ENCODE measurements at regions not wholly inside any gene's neighbourhood (a gene's known extent, or its start where the extent isn't known, plus 50 kb on each side); places are given as distances from the start of the nearest gene placed in this dataset.

DNA sequence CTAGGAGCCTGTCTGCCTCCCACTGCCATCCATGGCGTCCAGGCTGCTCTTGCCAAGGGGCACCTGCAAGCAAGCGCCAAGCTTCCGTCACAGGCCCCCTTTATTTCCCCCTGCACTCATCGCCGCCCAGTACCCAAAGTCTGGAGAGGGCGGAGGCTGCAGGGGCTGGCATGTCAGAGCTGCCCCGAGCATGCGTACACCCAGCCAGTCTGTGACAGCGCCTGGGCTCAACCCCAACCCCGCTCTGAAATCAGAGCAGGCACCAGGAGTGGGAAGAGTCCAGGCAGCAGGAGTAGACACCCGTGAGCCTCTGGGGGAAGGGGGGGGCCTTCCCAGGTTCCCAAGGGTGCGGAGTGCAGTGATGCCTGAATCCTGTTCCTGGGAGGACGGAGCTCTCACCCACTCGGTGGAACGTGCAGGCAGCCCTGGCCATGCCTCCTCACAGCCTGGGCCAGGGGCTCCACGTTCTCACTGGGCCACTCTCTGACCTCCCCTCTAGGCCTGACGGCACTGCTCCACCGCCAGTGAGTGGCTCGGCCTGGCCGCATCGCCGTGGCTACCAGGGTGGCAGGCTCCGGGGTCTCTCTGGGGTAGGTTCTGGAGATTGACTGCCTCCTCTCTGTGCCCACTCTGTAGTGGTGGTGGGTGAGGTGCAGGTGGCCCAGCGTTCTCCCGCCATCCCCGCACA lies 469.0 kb downstream of the CDH9 start:
- intact Hi-C loops (cut with DNase I) = no loop called here
- WGBS, 2 donors = 89 to 91% methylated on average over 25 to 26 of the region's 26 CpGs
- Histone ChIP-seq H3K9me3 (peaks cover 0 to 56% (median 0%) of the 10 kb centered on the region in 11 donors), H3K4me1 (no peaks in the 10 kb centered on the region), H3K36me3 (no peaks in the 10 kb centered on the region), H3K27me3 (no peaks in the 10 kb centered on the region), H3K27ac (no peak overlapping the region), H3K4me3 (no peak overlapping the region)
- TF ChIP-seq, protein P1, sequence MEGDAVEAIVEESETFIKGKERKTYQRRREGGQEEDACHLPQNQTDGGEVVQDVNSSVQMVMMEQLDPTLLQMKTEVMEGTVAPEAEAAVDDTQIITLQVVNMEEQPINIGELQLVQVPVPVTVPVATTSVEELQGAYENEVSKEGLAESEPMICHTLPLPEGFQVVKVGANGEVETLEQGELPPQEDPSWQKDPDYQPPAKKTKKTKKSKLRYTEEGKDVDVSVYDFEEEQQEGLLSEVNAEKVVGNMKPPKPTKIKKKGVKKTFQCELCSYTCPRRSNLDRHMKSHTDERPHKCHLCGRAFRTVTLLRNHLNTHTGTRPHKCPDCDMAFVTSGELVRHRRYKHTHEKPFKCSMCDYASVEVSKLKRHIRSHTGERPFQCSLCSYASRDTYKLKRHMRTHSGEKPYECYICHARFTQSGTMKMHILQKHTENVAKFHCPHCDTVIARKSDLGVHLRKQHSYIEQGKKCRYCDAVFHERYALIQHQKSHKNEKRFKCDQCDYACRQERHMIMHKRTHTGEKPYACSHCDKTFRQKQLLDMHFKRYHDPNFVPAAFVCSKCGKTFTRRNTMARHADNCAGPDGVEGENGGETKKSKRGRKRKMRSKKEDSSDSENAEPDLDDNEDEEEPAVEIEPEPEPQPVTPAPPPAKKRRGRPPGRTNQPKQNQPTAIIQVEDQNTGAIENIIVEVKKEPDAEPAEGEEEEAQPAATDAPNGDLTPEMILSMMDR (IDR thresholded peaks at IDR 0.05) = no peak
- ATAC-seq (peak in 1 of 8 donors; percentile 12), DNase-seq (no peak)

DNA sequence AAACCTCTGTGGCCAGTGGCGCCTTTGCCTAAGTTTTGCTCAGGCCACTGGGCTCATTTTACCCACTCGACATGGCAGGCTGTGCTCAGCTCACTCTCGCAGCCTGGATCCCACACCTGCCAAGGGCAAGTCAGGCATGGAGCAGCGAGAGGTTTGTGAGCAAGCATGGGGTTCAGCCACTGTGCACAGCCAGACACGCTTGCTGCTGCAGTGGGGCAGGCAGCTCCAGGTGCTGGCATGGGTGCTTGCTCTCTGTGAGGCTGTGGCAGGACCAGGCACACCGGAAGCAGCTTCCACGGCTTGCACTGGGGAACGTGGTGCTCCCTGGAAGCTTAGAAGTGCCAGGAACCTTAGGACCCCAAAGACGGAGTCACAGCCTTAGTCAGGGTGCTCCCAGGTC lies 470.1 kb downstream of the CDH9 start:
- H3K27me3 ChIP-seq = no peaks in the 10 kb centered on the region
- H3K4me1 ChIP-seq = no peaks in the 10 kb centered on the region
- intact Hi-C loops (cut with DNase I) = no loop called here
- H3K9me3 ChIP-seq = peaks cover 0 to 66% (median 4%) of the 10 kb centered on the region in 11 donors
- TF ChIP-seq, protein P1 (IDR thresholded peaks at IDR 0.05) = no peak
- H3K27ac ChIP-seq = no peak overlapping the region
- no peak overlapping the region for H3K4me3 ChIP-seq
- ATAC-seq = no peak
- H3K36me3 ChIP-seq = no peaks in the 10 kb centered on the region
- WGBS, 2 donors = 73 to 80% methylated on average over 9 of the region's 9 CpGs
- DNase-seq = no peak

DNA sequence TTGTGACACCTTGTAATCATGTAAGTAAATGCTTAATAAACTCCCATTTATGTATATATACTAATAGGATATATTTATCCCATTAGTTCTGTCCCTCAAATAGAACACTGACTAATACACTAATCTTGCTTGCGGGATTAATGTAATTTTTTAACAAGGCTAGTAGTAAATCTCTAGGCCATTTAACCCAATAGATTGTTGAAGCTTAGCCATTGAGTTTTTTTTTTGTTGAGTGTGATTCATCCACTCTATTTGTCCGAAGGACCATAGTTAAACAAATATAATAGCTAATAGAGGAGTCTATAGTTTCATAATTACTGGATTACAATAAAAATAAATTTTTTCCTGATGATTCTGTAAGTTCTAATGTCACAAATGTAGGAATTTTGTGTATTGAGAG lies 474.4 kb downstream of the CDH9 start:
- Histone ChIP-seq H3K4me3 (no peak overlapping the region), H3K27me3 (no peaks in the 10 kb centered on the region), H3K36me3 (no peaks in the 10 kb centered on the region), H3K9me3 (peaks cover 0 to 64% (median 4%) of the 10 kb centered on the region in 11 donors), H3K4me1 (no peaks in the 10 kb centered on the region), H3K27ac (no peak overlapping the region)
- 86% methylated on average over 2 of the region's 2 CpGs for WGBS, 2 donors
- DNase-seq = no peak
- intact Hi-C loops (cut with DNase I) = no loop called here
- TF ChIP-seq, protein P1 (IDR thresholded peaks at IDR 0.05) = no peak
- no peak for ATAC-seq

GRCh38 chr5:26553079-26553478 lies 485.3 kb downstream of the CDH9 start:
- ATAC-seq = no peak
- Histone ChIP-seq H3K36me3 (no peaks in the 10 kb centered on the region), H3K27ac (no peak overlapping the region), H3K9me3 (peaks cover 0 to 19% (median 0%) of the 10 kb centered on the region in 11 donors), H3K4me1 (no peaks in the 10 kb centered on the region), H3K4me3 (no peak overlapping the region), H3K27me3 (no peaks in the 10 kb centered on the region)
- TF ChIP-seq, protein P1 (IDR thresholded peaks at IDR 0.05) = no peak
- intact Hi-C loops (cut with DNase I) = no loop called here
- WGBS, 2 donors = 69 to 87% methylated on average over 2 of the region's 2 CpGs
- DNase-seq = no peak
